Keratinocyte (primary cell): ENCODE measurements at regions not wholly inside any gene's neighbourhood (a gene's known extent, or its start where the extent isn't known, plus 50 kb on each side); places are given as distances from the start of the nearest gene placed in this dataset.

Experiments used
- DNase-seq: peaks from one replicate; pipeline ENCODE4 v3.0.0-alpha.2; 2011; ENCODE audit warnings: low read depth, missing footprints, low spot score
- FAIRE-seq: peaks from 2 replicates; lab custom pipeline; 2011; peaks lifted over from hg19 to GRCh38; lab: Jason Lieb, UNC
- H2AFZ ChIP-seq: 2 replicates; pipeline ENCODE4 v1.6.0; 2012; ENCODE audit warnings: low read length, control low read depth, inconsistent platforms; ENCODE audit not compliant: control insufficient read depth
- H3K27ac ChIP-seq: 2 replicates; pipeline ENCODE4 v1.5.1; 2011; ENCODE audit warnings: low read length; ENCODE audit not compliant: control insufficient read depth, insufficient read depth
- H3K27me3 ChIP-seq: 3 replicates; pipeline ENCODE4 v1.6.0; 2011; ENCODE audit warnings: low read length; ENCODE audit not compliant: control insufficient read depth, insufficient read depth; ENCODE audit errors: extremely low read depth
- H3K36me3 ChIP-seq, 2 experiments: 2 replicates in 1 of 2; 3 replicates in 1 of 2; pipeline ENCODE4 v1.5.1; 2011; ENCODE audit warnings: low read length in 2 of 2, mild to moderate bottlenecking in 1 of 2; ENCODE audit not compliant: control insufficient read depth in 2 of 2, insufficient read depth in 2 of 2; ENCODE audit errors: extremely low read depth in 1 of 2
- H3K4me1 ChIP-seq: 3 replicates; pipeline ENCODE4 v1.5.1; 2011; ENCODE audit warnings: low read length; ENCODE audit not compliant: control insufficient read depth, insufficient read depth; ENCODE audit errors: extremely low read depth
- H3K4me2 ChIP-seq: 3 replicates; pipeline ENCODE4 v1.6.0; 2011; ENCODE audit warnings: low read depth, low read length; ENCODE audit not compliant: control insufficient read depth, insufficient read depth; ENCODE audit errors: extremely low read depth
- H3K4me3 ChIP-seq, 3 experiments: fragments of 200-600 bp in 1 of 3; sonication (generic) in 1 of 3; 2 replicates in 2 of 3; 3 replicates in 1 of 3; pipeline ENCODE4 v1.5.1; 2011 to 2016; ENCODE audit warnings: low read length in 3 of 3, mild to moderate bottlenecking in 3 of 3, control low read depth in 2 of 3, inconsistent platforms in 1 of 3, low read depth in 1 of 3, mixed read lengths in 1 of 3, mixed run types in 1 of 3, moderate library complexity in 1 of 3; ENCODE audit not compliant: control insufficient read depth in 2 of 3, insufficient read depth in 2 of 3; ENCODE audit errors: extremely low read depth in 1 of 3
- H3K79me2 ChIP-seq: 2 replicates; pipeline ENCODE4 v1.6.0; 2012; ENCODE audit warnings: low read length; ENCODE audit not compliant: control insufficient read depth, insufficient read depth
- H3K9ac ChIP-seq: 3 replicates; pipeline ENCODE4 v1.6.0; 2011; ENCODE audit warnings: low read length; ENCODE audit not compliant: control insufficient read depth, insufficient read depth; ENCODE audit errors: extremely low read depth
- H3K9me1 ChIP-seq: 3 replicates; pipeline ENCODE4 v1.6.0; 2011; ENCODE audit warnings: low read length; ENCODE audit not compliant: control insufficient read depth, insufficient read depth; ENCODE audit errors: extremely low read depth
- H3K9me3 ChIP-seq: 2 replicates; pipeline ENCODE4 v1.5.1; 2012; ENCODE audit warnings: low read depth, low read length; ENCODE audit not compliant: control insufficient read depth
- H4K20me1 ChIP-seq: 3 replicates; pipeline ENCODE4 v1.6.0; 2011; ENCODE audit warnings: low read length; ENCODE audit not compliant: control insufficient read depth, insufficient read depth; ENCODE audit errors: extremely low read depth
- EZH2 ChIP-seq: IDR thresholded peaks from one replicate; pipeline ENCODE4 v1.6.1; 2012; ENCODE audit warnings: inconsistent platforms, mild to moderate bottlenecking, low read length, moderate library complexity
- dilution Hi-C: fragments of 300-500 bp; cut with MboI; formaldehyde crosslinking; loops from one replicate; pipeline ENCODE4 v1.7.0; 2020; ENCODE audit warnings: low sequenced_read_pairs; ENCODE audit not compliant: extremely low pct_ligation_motif_present
- TF ChIP-seq, protein P1 (sequence below), 3 experiments: IDR thresholded peaks in 1 of 3; conservative IDR thresholded peaks in 1 of 3; optimal IDR thresholded peaks in 1 of 3; 2 replicates in 2 of 3; 3 replicates in 1 of 3; pipeline versions ENCODE3 to v1.5.1; 2011; ENCODE audit warnings: low read length in 3 of 3, mild to moderate bottlenecking in 3 of 3, moderate library complexity in 2 of 3, control low read depth in 1 of 3, inconsistent platforms in 1 of 3; ENCODE audit not compliant: insufficient read depth in 2 of 3; ENCODE audit errors: extremely low read depth in 1 of 3

DNA sequence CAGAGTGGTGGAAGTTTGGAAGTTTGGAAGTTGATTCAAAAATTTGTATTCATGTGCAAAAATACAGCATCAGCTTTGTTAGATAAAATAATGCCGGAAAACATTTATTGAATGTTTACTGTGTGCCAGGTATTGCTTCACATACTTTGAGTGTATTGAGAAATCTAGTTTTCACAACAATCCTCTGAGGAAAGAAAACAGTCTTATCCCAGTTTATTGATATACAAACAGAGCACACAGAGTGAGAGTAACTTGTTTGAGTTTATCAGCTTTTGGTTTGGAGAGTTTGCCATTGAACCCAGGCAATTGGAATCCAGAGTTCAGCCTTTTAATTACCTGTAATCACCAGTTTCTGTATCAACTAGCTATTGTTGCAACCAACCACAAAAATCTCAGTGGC, 127.2 kb upstream of the RPS6KA3 start:
- TF ChIP-seq, protein P1, sequence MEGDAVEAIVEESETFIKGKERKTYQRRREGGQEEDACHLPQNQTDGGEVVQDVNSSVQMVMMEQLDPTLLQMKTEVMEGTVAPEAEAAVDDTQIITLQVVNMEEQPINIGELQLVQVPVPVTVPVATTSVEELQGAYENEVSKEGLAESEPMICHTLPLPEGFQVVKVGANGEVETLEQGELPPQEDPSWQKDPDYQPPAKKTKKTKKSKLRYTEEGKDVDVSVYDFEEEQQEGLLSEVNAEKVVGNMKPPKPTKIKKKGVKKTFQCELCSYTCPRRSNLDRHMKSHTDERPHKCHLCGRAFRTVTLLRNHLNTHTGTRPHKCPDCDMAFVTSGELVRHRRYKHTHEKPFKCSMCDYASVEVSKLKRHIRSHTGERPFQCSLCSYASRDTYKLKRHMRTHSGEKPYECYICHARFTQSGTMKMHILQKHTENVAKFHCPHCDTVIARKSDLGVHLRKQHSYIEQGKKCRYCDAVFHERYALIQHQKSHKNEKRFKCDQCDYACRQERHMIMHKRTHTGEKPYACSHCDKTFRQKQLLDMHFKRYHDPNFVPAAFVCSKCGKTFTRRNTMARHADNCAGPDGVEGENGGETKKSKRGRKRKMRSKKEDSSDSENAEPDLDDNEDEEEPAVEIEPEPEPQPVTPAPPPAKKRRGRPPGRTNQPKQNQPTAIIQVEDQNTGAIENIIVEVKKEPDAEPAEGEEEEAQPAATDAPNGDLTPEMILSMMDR (optimal IDR thresholded peaks at IDR 0.05 in 1 of 3, IDR thresholded peaks at IDR 0.05 in 1 of 3, conservative IDR thresholded peaks at IDR 0.05 in 1 of 3; ENCODE audit: extremely low read depth in 1 of 3, insufficient read depth in 2 of 3, low read length in 3 of 3), result no peak
- TF ChIP-seq EZH2, result no peak
- no peak overlapping the region for H3K9ac ChIP-seq
- H3K79me2 ChIP-seq, result no peaks in the 10 kb centered on the region
- no peaks in the 10 kb centered on the region for H4K20me1 ChIP-seq
- H3K27ac ChIP-seq, result no peak overlapping the region
- FAIRE-seq, result no peak
- H3K27me3 ChIP-seq, result no peaks in the 10 kb centered on the region
- dilution Hi-C loops, result no loop called here
- H3K36me3 ChIP-seq, result no peaks in the 10 kb centered on the region
- no peak overlapping the region for H3K4me3 ChIP-seq
- no peak for DNase-seq
- no peaks in the 10 kb centered on the region for H3K9me3 ChIP-seq
- H3K9me1 ChIP-seq, result no peaks in the 10 kb centered on the region
- no peak overlapping the region for H2AFZ ChIP-seq
- no peaks in the 10 kb centered on the region for H3K4me1 ChIP-seq
- no peak overlapping the region for H3K4me2 ChIP-seq

DNA sequence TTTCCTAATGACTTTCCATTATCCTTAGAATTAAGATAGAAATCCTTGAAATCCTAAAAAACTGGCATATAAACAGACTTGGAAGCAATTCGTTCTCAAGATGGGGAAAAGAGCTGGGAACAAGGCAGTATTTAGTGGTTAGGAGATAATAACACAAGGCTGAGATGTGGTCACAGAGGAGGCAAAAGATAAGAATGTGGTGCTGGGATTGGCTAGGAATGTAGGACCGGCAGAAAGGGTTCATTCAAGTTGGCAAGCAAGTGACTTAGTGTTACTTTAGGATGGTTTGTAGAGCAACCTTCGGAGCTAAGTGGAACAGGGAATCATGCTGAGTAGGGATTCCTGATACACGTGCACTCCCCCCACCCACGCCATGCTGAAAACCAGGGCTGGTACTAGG, 121.9 kb upstream of the RPS6KA3 start:
- no peak for TF ChIP-seq EZH2
- TF ChIP-seq, protein P1 (optimal IDR thresholded peaks at IDR 0.05 in 1 of 3, IDR thresholded peaks at IDR 0.05 in 1 of 3, conservative IDR thresholded peaks at IDR 0.05 in 1 of 3; ENCODE audit: extremely low read depth in 1 of 3, insufficient read depth in 2 of 3, low read length in 3 of 3), result no peak
- Histone ChIP-seq H3K27me3 (no peaks in the 10 kb centered on the region), H4K20me1 (no peaks in the 10 kb centered on the region), H3K27ac (no peak overlapping the region), H3K9me1 (no peaks in the 10 kb centered on the region), H3K9me3 (no peaks in the 10 kb centered on the region), H3K4me2 (no peak overlapping the region), H3K4me1 (no peaks in the 10 kb centered on the region), H3K9ac (no peak overlapping the region), H3K36me3 (no peaks in the 10 kb centered on the region), H3K4me3 (no peak overlapping the region), H3K79me2 (no peaks in the 10 kb centered on the region), H2AFZ (no peak overlapping the region)
- no peak for DNase-seq
- dilution Hi-C loops, result no loop called here
- FAIRE-seq, result no peak
